Loucy (cell line): ENCODE measurements at regions not wholly inside any gene's neighbourhood (a gene's known extent, or its start where the extent isn't known, plus 50 kb on each side); places are given as distances from the start of the nearest gene placed in this dataset.

ENCODE experiments used
- H2AFZ ChIP-seq: fragments of 200-600 bp; sonication (generic); 2 replicates; pipeline ENCODE4 v1.6.0; 2016; ENCODE audit warnings: antibody characterized with exemption, mild to moderate bottlenecking, low read length, moderate library complexity
- H3F3A ChIP-seq: fragments of 200-600 bp; 2 replicates; pipeline ENCODE4 v1.6.0; 2016; ENCODE audit warnings: antibody characterized with exemption, low read depth, mild to moderate bottlenecking
- H3K27me3 ChIP-seq: fragments of 200-600 bp; sonication (generic); 2 replicates; pipeline ENCODE4 v1.6.1; 2014; ENCODE audit warnings: low read length, mild to moderate bottlenecking; ENCODE audit not compliant: insufficient read depth, poor library complexity, severe bottlenecking
- H3K36me3 ChIP-seq: fragments of 200-600 bp; sonication (generic); 2 replicates; pipeline ENCODE4 v1.6.1; 2016; ENCODE audit warnings: low read length; ENCODE audit not compliant: insufficient read depth
- H3K4me1 ChIP-seq: fragments of 200-600 bp; sonication (generic); 2 replicates; pipeline ENCODE4 v1.5.1; 2014; ENCODE audit warnings: low read length, mild to moderate bottlenecking; ENCODE audit not compliant: insufficient read depth, poor library complexity, severe bottlenecking
- H3K4me2 ChIP-seq: fragments of 200-600 bp; sonication (generic); 2 replicates; pipeline ENCODE4 v1.6.0; 2014; ENCODE audit warnings: antibody characterized with exemption, low read length, low read depth, mild to moderate bottlenecking; ENCODE audit not compliant: poor library complexity, severe bottlenecking
- H3K4me3 ChIP-seq: fragments of 200-600 bp; sonication (generic); 2 replicates; pipeline ENCODE4 v1.5.1; 2014; ENCODE audit warnings: low read length, mild to moderate bottlenecking, mixed read lengths; ENCODE audit not compliant: poor library complexity, severe bottlenecking
- H3K79me2 ChIP-seq: fragments of 200-600 bp; sonication (generic); 2 replicates; pipeline ENCODE4 v1.6.1; 2014; ENCODE audit warnings: low read length; ENCODE audit not compliant: insufficient read depth
- H3K9ac ChIP-seq: fragments of 200-600 bp; sonication (generic); 2 replicates; pipeline ENCODE4 v1.6.0; 2014; ENCODE audit warnings: mild to moderate bottlenecking, low read depth, low read length, moderate library complexity; ENCODE audit not compliant: poor library complexity, severe bottlenecking
- H3K9me2 ChIP-seq: fragments of 200-600 bp; sonication (generic); replicated peaks from 2 replicates; pipeline ENCODE4 v1.6.1; 2016; ENCODE audit warnings: low read depth, low read length, mixed read lengths
- H3K9me3 ChIP-seq: fragments of 200-600 bp; sonication (generic); 2 replicates; pipeline ENCODE4 v1.6.1; 2014; ENCODE audit warnings: mild to moderate bottlenecking, antibody characterized with exemption, low read length, low read depth; ENCODE audit not compliant: insufficient read depth
- H4K20me1 ChIP-seq: fragments of 200-600 bp; sonication (generic); 2 replicates; pipeline ENCODE4 v1.6.0; 2014; ENCODE audit warnings: antibody characterized with exemption, low read length, mild to moderate bottlenecking; ENCODE audit not compliant: insufficient read depth, poor library complexity, severe bottlenecking
- EZH2phosphoT487 ChIP-seq: fragments of 200-600 bp; IDR thresholded peaks from 2 replicates; pipeline ENCODE4 v1.6.1; 2018; ENCODE audit warnings: antibody characterized with exemption, mild to moderate bottlenecking, moderate library complexity, borderline replicate concordance
- TF ChIP-seq, protein P1 (sequence below): fragments of 200-600 bp; sonication (generic); conservative IDR thresholded peaks from 2 replicates; pipeline ENCODE4 v1.5.1; 2014; ENCODE audit warnings: mild to moderate bottlenecking, antibody characterized with exemption, low read length

DNA sequence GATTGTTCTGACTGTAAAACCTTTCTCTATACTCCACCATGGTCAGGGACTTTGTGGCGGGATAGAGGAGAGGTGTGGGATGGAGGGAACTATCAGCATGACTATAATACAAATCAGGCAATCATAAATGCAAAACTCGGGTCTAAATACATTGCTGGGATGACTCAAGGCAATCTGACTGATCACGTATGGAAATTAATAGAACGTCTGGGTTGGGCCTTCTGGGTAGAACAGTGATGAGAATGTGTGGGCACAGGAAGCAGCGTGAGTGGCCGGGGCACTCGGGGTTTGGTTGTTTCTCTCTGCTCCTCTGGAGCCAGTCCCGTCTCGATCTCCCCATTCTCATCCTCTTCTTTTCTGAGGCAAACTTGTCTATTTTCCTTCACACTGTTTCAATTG is 485.8 kb downstream of the VRK1 start:
- Histone ChIP-seq H3K79me2 (no peaks in the 10 kb centered on the region), H3F3A (no peaks in the 10 kb centered on the region), H2AFZ (no peak overlapping the region), H3K9me2 (no peaks in the 10 kb centered on the region), H3K9ac (no peak overlapping the region), H3K4me2 (no peak overlapping the region), H3K4me1 (no peaks in the 10 kb centered on the region), H3K4me3 (no peak overlapping the region), H3K9me3 (no peaks in the 10 kb centered on the region), H3K27me3 (no peaks in the 10 kb centered on the region), H3K36me3 (no peaks in the 10 kb centered on the region), H4K20me1 (no peaks in the 10 kb centered on the region)
- TF ChIP-seq EZH2phosphoT487: no peak
- TF ChIP-seq, protein P1, sequence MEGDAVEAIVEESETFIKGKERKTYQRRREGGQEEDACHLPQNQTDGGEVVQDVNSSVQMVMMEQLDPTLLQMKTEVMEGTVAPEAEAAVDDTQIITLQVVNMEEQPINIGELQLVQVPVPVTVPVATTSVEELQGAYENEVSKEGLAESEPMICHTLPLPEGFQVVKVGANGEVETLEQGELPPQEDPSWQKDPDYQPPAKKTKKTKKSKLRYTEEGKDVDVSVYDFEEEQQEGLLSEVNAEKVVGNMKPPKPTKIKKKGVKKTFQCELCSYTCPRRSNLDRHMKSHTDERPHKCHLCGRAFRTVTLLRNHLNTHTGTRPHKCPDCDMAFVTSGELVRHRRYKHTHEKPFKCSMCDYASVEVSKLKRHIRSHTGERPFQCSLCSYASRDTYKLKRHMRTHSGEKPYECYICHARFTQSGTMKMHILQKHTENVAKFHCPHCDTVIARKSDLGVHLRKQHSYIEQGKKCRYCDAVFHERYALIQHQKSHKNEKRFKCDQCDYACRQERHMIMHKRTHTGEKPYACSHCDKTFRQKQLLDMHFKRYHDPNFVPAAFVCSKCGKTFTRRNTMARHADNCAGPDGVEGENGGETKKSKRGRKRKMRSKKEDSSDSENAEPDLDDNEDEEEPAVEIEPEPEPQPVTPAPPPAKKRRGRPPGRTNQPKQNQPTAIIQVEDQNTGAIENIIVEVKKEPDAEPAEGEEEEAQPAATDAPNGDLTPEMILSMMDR: no peak

DNA sequence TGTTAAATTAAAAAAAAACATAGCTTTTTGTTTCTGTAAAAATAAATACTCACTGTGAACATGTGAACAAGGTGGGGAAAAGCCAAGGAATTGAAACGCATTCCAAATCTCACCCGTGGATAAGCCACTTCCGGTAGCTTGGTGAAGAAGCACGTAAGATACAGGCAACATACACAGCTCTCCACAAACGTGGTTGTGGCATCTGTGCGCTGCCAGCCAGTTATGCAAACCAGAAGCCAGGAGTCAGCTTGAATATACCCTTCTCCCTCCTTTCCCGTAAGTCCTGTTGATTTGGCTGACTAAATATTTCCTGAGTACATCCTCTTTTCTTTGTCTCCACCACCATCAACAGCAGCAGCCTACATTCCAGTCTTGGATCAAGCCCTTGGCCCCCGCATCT is 486.2 kb downstream of the VRK1 start:
- H3K4me2 ChIP-seq: no peak overlapping the region
- no peak overlapping the region for H3K4me3 ChIP-seq
- H3K9ac ChIP-seq: no peak overlapping the region

DNA sequence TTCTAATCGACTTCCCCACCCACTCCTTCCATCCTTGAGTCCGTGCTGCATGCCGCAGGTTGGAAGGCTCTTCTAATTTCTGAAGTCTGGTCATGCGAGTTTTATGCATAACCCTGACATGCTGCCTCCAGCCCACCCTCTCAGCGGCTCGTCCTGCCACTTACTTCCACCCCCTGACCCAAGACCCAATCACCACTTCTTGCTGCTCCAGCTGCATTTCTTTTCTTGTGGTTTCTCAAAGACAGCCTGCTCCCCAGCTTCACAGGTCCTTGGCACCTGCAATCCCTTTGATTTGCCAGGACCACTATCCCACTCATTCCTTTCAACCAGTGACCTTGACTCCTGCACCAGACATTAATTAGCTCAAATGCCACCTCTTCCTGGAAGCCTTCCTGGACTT is 486.7 kb downstream of the VRK1 start:
- no peak overlapping the region for H3K9ac ChIP-seq
- no peak for TF ChIP-seq EZH2phosphoT487
- TF ChIP-seq, protein P1: no peak
- no peaks in the 10 kb centered on the region for H3F3A ChIP-seq
- H3K4me3 ChIP-seq: no peak overlapping the region
- H3K36me3 ChIP-seq: no peaks in the 10 kb centered on the region
- H4K20me1 ChIP-seq: no peaks in the 10 kb centered on the region
- H3K9me3 ChIP-seq: no peaks in the 10 kb centered on the region
- H3K4me1 ChIP-seq: no peaks in the 10 kb centered on the region
- no peak overlapping the region for H3K4me2 ChIP-seq
- H2AFZ ChIP-seq: no peak overlapping the region
- H3K79me2 ChIP-seq: no peaks in the 10 kb centered on the region
- H3K9me2 ChIP-seq: no peaks in the 10 kb centered on the region
- no peaks in the 10 kb centered on the region for H3K27me3 ChIP-seq

More for the DNA sequence above, 486.2 kb downstream of the VRK1 start:
- TF ChIP-seq EZH2phosphoT487: no peak
- TF ChIP-seq, protein P1: no peak
- Histone ChIP-seq H3K36me3 (no peaks in the 10 kb centered on the region), H3K9me3 (no peaks in the 10 kb centered on the region), H4K20me1 (no peaks in the 10 kb centered on the region), H3K27me3 (no peaks in the 10 kb centered on the region), H3K4me1 (no peaks in the 10 kb centered on the region), H3F3A (no peaks in the 10 kb centered on the region), H3K79me2 (no peaks in the 10 kb centered on the region), H3K9me2 (no peaks in the 10 kb centered on the region), H2AFZ (no peak overlapping the region)
